HepG2 (cell line): ENCODE measurements at regions not wholly inside any gene's neighbourhood (a gene's known extent, or its start where the extent isn't known, plus 50 kb on each side); places are given as distances from the start of the nearest gene placed in this dataset.

Experiments used
- ATAC-seq: fragments of 200-7000 bp; cut with Tn5 transposase; 3 replicates; pipeline ENCODE4 v1.9.1; 2020; ENCODE audit warnings: mild to moderate bottlenecking, moderate library complexity
- BruUV-seq: library from RNA; stranded (reverse); fragments of 400-500 nt; replicated peaks from 2 replicates; lab custom pipeline; 2021; lab: Mats Ljungman, UMichigan
- CTCF ChIA-PET: fragments of 300-600 bp; formaldehyde crosslinking; extraction: SDS; loops from one replicate; lab custom pipeline; 2021; ENCODE audit warnings: low total read pairs, inconsistent platforms, low intra/inter-chr PET ratio; lab: Yijun Ruan, JAX
- POLR2A ChIA-PET: fragments of 350-600 bp; sonication (Branson Sonifier 250); formaldehyde crosslinking; loops from one replicate; lab custom pipeline; 2020; ENCODE audit warnings: antibody characterized with exemption, inconsistent platforms; lab: Yijun Ruan, JAX
- DNase-seq: peaks from one replicate; pipeline ENCODE4 v3.0.0-alpha.2; 2015; ENCODE audit warnings: low spot score
- FAIRE-seq: peaks from 3 replicates; lab custom pipeline; 2011; peaks lifted over from hg19 to GRCh38; lab: Jason Lieb, UNC
- H2AFZ ChIP-seq: one replicate; pipeline ENCODE4 v1.6.1; 2011; ENCODE audit warnings: low read length, inconsistent platforms
- H3K27ac ChIP-seq: fragments of 300-600 bp; 3 replicates; pipeline ENCODE4 v1.8.0; 2011; ENCODE audit warnings: mixed run types, mild to moderate bottlenecking, mixed read lengths, low read length, inconsistent platforms; ENCODE audit not compliant: insufficient read depth; ENCODE audit errors: extremely low read length
- H3K27me3 ChIP-seq, 2 experiments: fragments of 200-600 bp in 1 of 2; 2 replicates in 1 of 2; 3 replicates in 1 of 2; pipeline versions ENCODE4 v1.6.0 to v1.8.0; 2011; ENCODE audit warnings: low read length in 2 of 2, mild to moderate bottlenecking in 2 of 2, moderate library complexity in 2 of 2, inconsistent platforms in 1 of 2; ENCODE audit not compliant: insufficient read depth in 2 of 2, control insufficient read depth in 1 of 2
- H3K36me3 ChIP-seq, 2 experiments: fragments of 200-600 bp in 1 of 2; replicated peaks in 1 of 2; 2 replicates in 1 of 2; 3 replicates in 1 of 2; pipeline versions ENCODE4 v1.5.1 to v1.8.0; 2011; ENCODE audit warnings: low read length in 2 of 2, inconsistent platforms in 1 of 2; ENCODE audit not compliant: insufficient read depth in 2 of 2, control insufficient read depth in 1 of 2
- H3K4me1 ChIP-seq: 2 replicates; pipeline ENCODE4 v1.5.1; 2012; ENCODE audit warnings: low read length, inconsistent platforms; ENCODE audit not compliant: insufficient read depth
- H3K4me2 ChIP-seq: 2 replicates; pipeline ENCODE4 v1.6.0; 2011; ENCODE audit warnings: low read depth, low read length, inconsistent platforms
- H3K4me3 ChIP-seq, 3 experiments: fragments of 200-600 bp in 1 of 3; sonication (generic), shearing (Covaris generic) in 1 of 3; replicated peaks in 1 of 3; 2 replicates each; pipeline ENCODE4 v1.5.1; 2011 to 2016; ENCODE audit warnings: low read length in 3 of 3, inconsistent platforms in 2 of 3, low read depth in 2 of 3, mild to moderate bottlenecking in 2 of 3, control low read depth in 1 of 3, mixed read lengths in 1 of 3; ENCODE audit not compliant: insufficient read depth in 1 of 3
- H3K79me2 ChIP-seq: one replicate; pipeline ENCODE4 v1.6.1; 2011; ENCODE audit warnings: low read length, inconsistent platforms; ENCODE audit not compliant: insufficient read depth
- H3K9ac ChIP-seq: 2 replicates; pipeline ENCODE4 v1.6.0; 2011; ENCODE audit warnings: mild to moderate bottlenecking, low read depth, low read length, inconsistent platforms; ENCODE audit not compliant: insufficient read depth
- H3K9me3 ChIP-seq: 2 replicates; pipeline ENCODE4 v1.5.1; 2012; ENCODE audit warnings: mild to moderate bottlenecking, low read length
- H4K20me1 ChIP-seq: 2 replicates; pipeline ENCODE4 v1.6.0; 2011; ENCODE audit warnings: inconsistent platforms, mild to moderate bottlenecking, low read length, moderate library complexity; ENCODE audit not compliant: insufficient read depth
- ELF3 ChIP-seq: IDR thresholded peaks from 2 replicates; pipeline ENCODE4 v1.6.1; 2016; ENCODE audit warnings: missing genetic modification reagents, missing compliant biosample characterization
- GATAD2A ChIP-seq: IDR thresholded peaks from 2 replicates; pipeline ENCODE4 v1.6.1; 2016
- GTF2F1 ChIP-seq: fragments of 150-350 bp; IDR thresholded peaks from 2 replicates; pipeline ENCODE4 v1.6.1; 2014; ENCODE audit warnings: low read length
- GTF3A ChIP-seq: sonication (generic); formaldehyde crosslinking; conservative IDR thresholded peaks from 2 replicates; pipeline ENCODE4 v1.4.0; 2020; ENCODE audit warnings: mild to moderate bottlenecking, missing genetic modification reagents
- HINFP ChIP-seq: sonication (generic); formaldehyde crosslinking; IDR thresholded peaks from 2 replicates; pipeline ENCODE4 v1.4.0; 2020; ENCODE audit warnings: low read depth, mild to moderate bottlenecking, missing genetic modification reagents
- HMGXB3 ChIP-seq: sonication (generic); formaldehyde crosslinking; IDR thresholded peaks from 2 replicates; pipeline ENCODE4 v1.4.0; 2020; ENCODE audit warnings: missing genetic modification reagents, borderline replicate concordance
- JDP2 ChIP-seq: sonication (generic); formaldehyde crosslinking; IDR thresholded peaks from 2 replicates; pipeline ENCODE4 v1.8.1; 2022; ENCODE audit warnings: missing genetic modification reagents, borderline replicate concordance
- KDM3A ChIP-seq: IDR thresholded peaks from 2 replicates; pipeline ENCODE4 v1.6.1; 2018; ENCODE audit warnings: low read depth, missing compliant biosample characterization
- MIER3 ChIP-seq: IDR thresholded peaks from 2 replicates; pipeline ENCODE4 v1.6.1; 2016; ENCODE audit warnings: missing compliant biosample characterization, borderline replicate concordance
- TIGD3 ChIP-seq: sonication (generic); formaldehyde crosslinking; IDR thresholded peaks from 2 replicates; pipeline ENCODE4 v1.5.1; 2020; ENCODE audit warnings: mild to moderate bottlenecking, missing genetic modification reagents, borderline replicate concordance
- ZNF446 ChIP-seq: sonication (generic); formaldehyde crosslinking; IDR thresholded peaks from 2 replicates; pipeline ENCODE4 v1.5.0; 2020; ENCODE audit warnings: mild to moderate bottlenecking, missing genetic modification reagents
- ZNF556 ChIP-seq: sonication (generic); formaldehyde crosslinking; IDR thresholded peaks from 2 replicates; pipeline ENCODE4 v1.4.0; 2020; ENCODE audit warnings: mild to moderate bottlenecking, missing genetic modification reagents, borderline replicate concordance
- ZNF644 ChIP-seq: IDR thresholded peaks from 2 replicates; pipeline ENCODE4 v1.6.1; 2016; ENCODE audit warnings: low read depth
- in situ Hi-C: cut with HindIII; loops from 2 replicates; pipeline ENCODE4 v1.10.0; 2017; ENCODE audit warnings: low pct_unique_long_range_greater_than_20kb; ENCODE audit not compliant: extremely low pct_ligation_motif_present
- intact Hi-C: fragments of 100-400 bp; cut with micrococcal nuclease; formaldehyde crosslinking; loops from one replicate; pipeline ENCODE4 v1.10.0; 2022; ENCODE audit not compliant: unreplicated experiment

DNA sequence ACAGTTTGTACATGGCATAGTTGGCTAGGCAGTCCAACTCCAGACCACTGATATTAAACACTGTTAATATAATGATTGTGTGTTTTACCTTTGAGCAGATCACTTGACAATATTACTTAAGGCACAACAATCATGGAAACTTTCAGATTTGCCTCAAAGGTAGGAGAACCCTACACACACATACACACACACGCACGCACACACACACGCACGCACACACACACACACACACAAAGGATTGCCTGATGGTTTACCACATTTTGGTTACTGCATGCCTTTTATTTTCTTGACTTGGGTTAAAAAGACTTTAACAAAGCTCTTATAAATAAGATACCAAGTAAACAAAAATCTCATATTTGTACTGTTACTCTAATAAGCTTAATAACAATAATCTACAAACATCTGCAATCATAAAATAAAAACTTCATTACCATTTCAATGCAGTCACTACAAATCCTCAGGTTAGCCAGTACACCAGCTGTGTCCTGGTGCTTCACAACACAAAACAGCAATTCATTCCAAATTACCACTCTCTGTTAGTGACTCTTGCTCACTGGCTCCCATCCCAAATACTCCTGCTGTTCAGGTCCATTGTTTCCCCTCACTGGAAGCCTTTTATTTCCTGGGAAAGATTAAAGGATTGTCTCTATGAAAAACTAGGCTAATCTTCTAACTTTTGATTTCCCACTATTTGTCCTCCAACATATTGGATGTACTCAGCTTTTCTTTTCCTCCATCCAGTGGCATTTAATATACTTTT is 175.2 kb upstream of the ATP2B1 start (continued):
- no peak for TF ChIP-seq HMGXB3 (CRISPR knock-in tag)
- TF ChIP-seq MIER3 (CRISPR knock-in tag) = no peak

- Histone ChIP-seq H3K9ac (no peak overlapping the region), H3K27me3 (no peaks in the 10 kb centered on the region), H3K4me3 (no peak overlapping the region), H3K9me3 (no peaks in the 10 kb centered on the region), H3K4me1 (no peaks in the 10 kb centered on the region), H3K27ac (no peak overlapping the region), H3K36me3 (no peaks in the 10 kb centered on the region), H3K79me2 (no peaks in the 10 kb centered on the region), H3K4me2 (no peak overlapping the region), H2AFZ (no peak overlapping the region), H4K20me1 (no peaks in the 10 kb centered on the region)
- no peak for DNase-seq
- BruUV-seq = no TSS peak
- ATAC-seq = no peak
- intact Hi-C loops (no loop called here), in situ Hi-C loops (no loop called here)
- no peak for FAIRE-seq
- POLR2A ChIA-PET = no interaction called here
- no peak for TF ChIP-seq ZNF556 (CRISPR knock-in tag)
- no peak for TF ChIP-seq GATAD2A (CRISPR knock-in tag)
- TF ChIP-seq ZNF446 (CRISPR knock-in tag) = no peak
- TF ChIP-seq KDM3A (CRISPR knock-in tag) = no peak
- TF ChIP-seq JDP2 (CRISPR knock-in tag) = no peak
- TF ChIP-seq TIGD3 (CRISPR knock-in tag) = no peak
- no peak for TF ChIP-seq ZNF644 (CRISPR knock-in tag)
- TF ChIP-seq GTF2F1 = no peak
- no peak for TF ChIP-seq ELF3 (CRISPR knock-in tag)
- no peak for TF ChIP-seq GTF3A (CRISPR knock-in tag)
- no peak for TF ChIP-seq HINFP
- CTCF ChIA-PET = no interaction called here
These were observed 174.2 kb upstream of the ATP2B1 start for GRCh38 chr12:89882792-89883191.
